ENCODE measurements at regions not wholly inside any gene's neighbourhood (a gene's known extent, or its start where the extent isn't known, plus 50 kb on each side); places are given as distances from the start of the nearest gene placed in this dataset.

GRCh38 chr16:64711026-64711425 lies 410.8 kb downstream of the CDH11 start:
- no peaks in the 10 kb centered on the region for H3K4me1 ChIP-seq
- H3K27me3 Mint-ChIP-seq (ENCODE audit: insufficient read depth, unreplicated experiment): no peaks in the 10 kb centered on the region
- no peak for DNase-seq
- intact Hi-C loops (cut with micrococcal nuclease; ENCODE audit: unreplicated experiment): no loop called here
- CTCF ChIA-PET: no interaction called here
- no peaks in the 10 kb centered on the region for H3K36me3 ChIP-seq (ENCODE audit: control insufficient read depth, insufficient read depth, low read length)
- POLR2A ChIA-PET: no interaction called here
- H3K27ac Mint-ChIP-seq (ENCODE audit: unreplicated experiment): no peak overlapping the region
- no TSS peak for BruUV-seq (replicated peaks)
- H3K4me3 Mint-ChIP-seq (ENCODE audit: unreplicated experiment): no peak overlapping the region
- no peaks in the 10 kb centered on the region for H3K4me1 Mint-ChIP-seq (ENCODE audit: low read depth, unreplicated experiment)
- no peaks in the 10 kb centered on the region for H3K9me3 Mint-ChIP-seq (ENCODE audit: unreplicated experiment)
- no peak for TF ChIP-seq CTCF (IDR thresholded peaks at IDR 0.05; ENCODE audit: insufficient read depth in 1 of 2, low read depth in 1 of 2, low read length in 1 of 2, severe bottlenecking in 1 of 2, unreplicated experiment in 1 of 2)
- H3K4me3 ChIP-seq (ENCODE audit: low read depth, low read length): no peak overlapping the region
- H3K27me3 ChIP-seq (replicated peaks; ENCODE audit: control insufficient read depth, insufficient read depth, low read length): no peaks in the 10 kb centered on the region
- no peaks in the 10 kb centered on the region for H3K9me3 ChIP-seq
- no peaks in the 10 kb centered on the region for H3K36me3 Mint-ChIP-seq (ENCODE audit: insufficient read depth, unreplicated experiment)

DNA sequence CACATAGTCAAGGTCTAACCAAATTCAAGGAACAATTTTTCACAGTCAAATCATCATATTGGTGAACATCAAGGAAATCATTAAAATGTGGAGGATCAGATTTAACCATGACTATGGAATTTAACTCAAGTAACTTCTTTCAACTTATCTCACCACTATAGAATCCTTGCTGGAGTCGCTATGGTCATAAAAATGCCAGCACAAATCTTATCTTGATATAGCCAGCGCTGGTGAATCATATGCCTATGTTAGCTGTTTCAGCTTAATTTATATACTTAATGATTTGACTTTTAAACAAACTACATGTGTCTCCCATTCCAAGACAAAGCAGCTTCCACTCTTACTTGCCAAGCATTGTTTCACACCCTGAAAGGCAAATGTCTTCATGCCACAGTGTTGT lies 416.4 kb downstream of the CDH11 start:
- Histone ChIP-seq H3K4me3 (ENCODE audit: low read depth, low read length) (no peak overlapping the region), H3K9me3 (no peaks in the 10 kb centered on the region), H3K4me1 (no peaks in the 10 kb centered on the region), H3K27me3 (replicated peaks; ENCODE audit: control insufficient read depth, insufficient read depth, low read length) (no peaks in the 10 kb centered on the region), H3K36me3 (ENCODE audit: control insufficient read depth, insufficient read depth, low read length) (no peaks in the 10 kb centered on the region)
- ChIA-PET CTCF (no interaction called here), POLR2A (no interaction called here)
- H3K9me3 Mint-ChIP-seq (ENCODE audit: unreplicated experiment): no peaks in the 10 kb centered on the region
- no TSS peak for BruUV-seq (replicated peaks)
- intact Hi-C loops (cut with micrococcal nuclease; ENCODE audit: unreplicated experiment): no loop called here
- H3K27me3 Mint-ChIP-seq (ENCODE audit: insufficient read depth, unreplicated experiment): no peaks in the 10 kb centered on the region
- DNase-seq: no peak
- H3K27ac Mint-ChIP-seq (ENCODE audit: unreplicated experiment): no peak overlapping the region
- no peaks in the 10 kb centered on the region for H3K4me1 Mint-ChIP-seq (ENCODE audit: low read depth, unreplicated experiment)
- H3K36me3 Mint-ChIP-seq (ENCODE audit: insufficient read depth, unreplicated experiment): no peaks in the 10 kb centered on the region
- no peak for TF ChIP-seq CTCF (IDR thresholded peaks at IDR 0.05; ENCODE audit: insufficient read depth in 1 of 2, low read depth in 1 of 2, low read length in 1 of 2, severe bottlenecking in 1 of 2, unreplicated experiment in 1 of 2)
- no peak overlapping the region for H3K4me3 Mint-ChIP-seq (ENCODE audit: unreplicated experiment)

DNA sequence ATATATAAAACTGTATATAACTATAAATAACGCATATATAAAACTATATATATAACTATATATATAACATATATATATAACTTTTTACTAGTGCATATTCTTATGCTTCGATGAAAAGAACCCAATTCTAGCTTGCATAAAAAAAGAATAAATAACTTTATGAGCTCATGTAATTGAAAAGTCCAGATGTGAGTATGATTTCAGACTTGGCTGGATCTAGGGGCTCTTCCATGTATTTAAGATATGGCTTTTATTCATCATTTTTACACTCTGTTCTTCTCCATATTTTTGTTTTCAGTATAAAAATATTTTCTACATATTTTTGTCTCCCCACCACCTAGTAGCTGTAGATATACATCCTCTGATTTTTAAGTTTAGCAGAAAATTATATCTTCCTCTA lies 417.5 kb downstream of the CDH11 start:
- intact Hi-C loops (cut with micrococcal nuclease; ENCODE audit: unreplicated experiment): no loop called here
- H3K27me3 ChIP-seq (replicated peaks; ENCODE audit: control insufficient read depth, insufficient read depth, low read length): no peaks in the 10 kb centered on the region
- POLR2A ChIA-PET: no interaction called here
- H3K4me1 ChIP-seq: no peaks in the 10 kb centered on the region
- no peak overlapping the region for H3K4me3 ChIP-seq (ENCODE audit: low read depth, low read length)
- Mint-ChIP-seq H3K36me3 (ENCODE audit: insufficient read depth, unreplicated experiment) (no peaks in the 10 kb centered on the region), H3K27ac (ENCODE audit: unreplicated experiment) (no peak overlapping the region), H3K9me3 (ENCODE audit: unreplicated experiment) (no peaks in the 10 kb centered on the region), H3K27me3 (ENCODE audit: insufficient read depth, unreplicated experiment) (no peaks in the 10 kb centered on the region), H3K4me3 (ENCODE audit: unreplicated experiment) (no peak overlapping the region), H3K4me1 (ENCODE audit: low read depth, unreplicated experiment) (no peaks in the 10 kb centered on the region)
- TF ChIP-seq CTCF (IDR thresholded peaks at IDR 0.05; ENCODE audit: insufficient read depth in 1 of 2, low read depth in 1 of 2, low read length in 1 of 2, severe bottlenecking in 1 of 2, unreplicated experiment in 1 of 2): no peak
- no TSS peak for BruUV-seq (replicated peaks)
- H3K9me3 ChIP-seq: no peaks in the 10 kb centered on the region
- no peak for DNase-seq
- CTCF ChIA-PET: no interaction called here
- no peaks in the 10 kb centered on the region for H3K36me3 ChIP-seq (ENCODE audit: control insufficient read depth, insufficient read depth, low read length)
